KG1 (cell line): ENCODE measurements at regions not wholly inside any gene's neighbourhood (a gene's known extent, or its start where the extent isn't known, plus 50 kb on each side); places are given as distances from the start of the nearest gene placed in this dataset.
"Not testable (repeated sequence)": the region's sequence is repeated elsewhere in the genome, so short reads cannot be mapped to it uniquely, and the experiment has no call there.

Source experiments
- DNase-seq: peaks from one replicate; lab custom pipeline; 2025; lab: John Stamatoyannopoulos, UW

DNA sequence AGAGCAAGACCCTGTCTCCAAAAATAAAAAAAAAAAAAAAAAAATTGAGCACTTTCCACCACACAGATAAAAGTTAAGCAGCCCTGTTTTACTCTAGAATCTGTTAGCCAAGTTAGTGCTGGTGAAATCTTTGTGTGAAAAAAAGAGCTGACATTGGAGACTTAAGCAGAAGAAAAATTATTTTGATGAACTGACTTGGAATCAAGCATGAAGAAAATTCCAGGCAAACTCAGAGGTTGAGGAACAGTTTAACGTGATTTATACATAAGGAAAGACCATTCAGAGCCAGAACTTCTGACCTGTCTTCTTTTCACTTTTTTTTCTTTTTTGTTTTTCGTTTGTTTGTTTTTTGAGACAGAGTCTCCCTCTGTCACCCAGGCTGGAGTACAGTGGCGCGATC, 79.6 kb upstream of the RBPJ start:
- no peak for DNase-seq

- DNase-seq, result no peak
These were observed 78.4 kb upstream of the RBPJ start for GRCh38 chr4:26242451-26242850.

DNA sequence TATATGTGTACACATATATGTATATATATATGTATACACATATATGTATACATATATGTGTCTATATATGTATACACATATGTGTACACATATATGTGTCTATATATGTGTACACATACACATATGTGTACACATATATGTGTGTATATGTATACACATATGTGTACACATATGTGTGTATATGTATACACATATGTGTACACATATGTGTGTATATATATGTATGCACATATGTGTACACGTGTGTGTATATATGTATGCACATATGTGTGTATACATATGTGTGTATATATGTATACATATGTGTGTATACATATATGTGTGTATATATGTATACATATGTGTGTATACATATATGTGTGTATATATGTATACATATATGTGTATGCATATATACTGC, 76.7 kb upstream of the RBPJ start:
- not testable (repeated sequence) for DNase-seq

DNA sequence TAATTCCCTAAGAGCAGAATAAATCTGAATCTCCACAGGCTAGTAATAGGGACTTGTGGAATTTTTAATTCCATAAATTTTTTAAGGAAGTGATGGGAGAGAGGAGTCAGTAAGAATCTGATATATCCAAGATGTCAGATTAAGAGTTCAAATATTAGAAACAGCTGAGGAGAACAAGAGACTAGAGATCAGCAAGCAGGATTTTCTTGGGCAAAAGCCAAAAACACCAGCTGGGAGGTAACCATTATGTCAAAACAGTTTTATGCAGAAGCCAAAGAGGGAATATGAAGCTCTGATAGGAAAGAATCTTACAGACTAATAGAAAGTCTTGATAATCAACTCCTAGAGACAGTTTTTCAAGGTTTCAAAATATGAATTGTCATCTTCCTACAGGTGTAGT, 72.2 kb upstream of the RBPJ start:
- DNase-seq, result no peak

DNA sequence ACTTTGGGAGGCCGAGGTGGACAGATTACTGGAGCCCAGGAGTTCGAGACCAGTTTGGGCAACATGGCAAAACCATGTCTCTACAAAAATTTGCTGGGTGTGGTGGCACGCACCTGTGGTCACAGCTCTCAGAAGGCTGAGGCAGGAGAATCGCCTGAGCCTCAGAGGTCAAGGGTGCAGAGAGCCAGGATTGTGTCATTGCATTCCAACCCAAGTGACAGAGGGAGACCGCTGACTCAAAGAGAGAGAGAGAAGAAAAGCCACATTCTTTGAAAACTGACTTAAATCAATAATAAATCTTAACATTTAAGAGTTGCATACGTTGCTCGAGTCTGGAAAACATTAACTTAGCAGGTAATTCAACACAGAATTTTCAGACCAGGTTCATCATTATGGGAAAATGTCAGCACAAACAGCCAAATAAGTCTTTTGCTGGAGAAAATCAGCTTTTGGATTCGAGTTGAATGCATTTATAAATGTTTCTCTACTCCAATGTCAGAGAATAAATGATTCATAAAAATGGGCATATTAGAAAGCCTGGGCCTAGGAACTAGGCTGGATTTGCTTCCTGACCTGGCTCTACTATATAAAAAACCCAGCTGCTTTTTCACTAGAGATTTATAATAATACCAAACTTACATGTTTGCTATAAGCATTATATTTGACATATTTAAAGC, 68.3 kb upstream of the RBPJ start:
- no peak for DNase-seq

GRCh38 chr4:26253968-26254367, 66.8 kb upstream of the RBPJ start:
- no peak for DNase-seq

DNA sequence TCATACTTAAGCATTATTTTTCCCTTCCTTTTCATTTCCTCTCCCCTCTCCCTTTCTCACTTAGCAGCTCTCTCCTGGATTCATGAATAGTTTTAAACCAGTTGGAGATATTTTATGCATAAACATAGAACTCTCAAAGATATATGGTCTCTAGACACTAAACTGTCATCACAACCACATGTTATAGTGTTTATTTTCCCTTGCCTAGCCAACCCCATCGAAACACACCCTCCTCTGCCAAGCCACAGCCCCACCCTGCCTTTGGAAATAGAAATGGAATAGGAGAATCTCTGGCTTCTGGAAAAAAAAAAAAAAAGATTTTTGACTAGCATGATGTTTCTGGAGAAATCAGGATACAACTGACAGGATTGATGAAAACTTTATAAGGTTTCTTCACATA, 64.8 kb upstream of the RBPJ start:
- no peak for DNase-seq

DNA sequence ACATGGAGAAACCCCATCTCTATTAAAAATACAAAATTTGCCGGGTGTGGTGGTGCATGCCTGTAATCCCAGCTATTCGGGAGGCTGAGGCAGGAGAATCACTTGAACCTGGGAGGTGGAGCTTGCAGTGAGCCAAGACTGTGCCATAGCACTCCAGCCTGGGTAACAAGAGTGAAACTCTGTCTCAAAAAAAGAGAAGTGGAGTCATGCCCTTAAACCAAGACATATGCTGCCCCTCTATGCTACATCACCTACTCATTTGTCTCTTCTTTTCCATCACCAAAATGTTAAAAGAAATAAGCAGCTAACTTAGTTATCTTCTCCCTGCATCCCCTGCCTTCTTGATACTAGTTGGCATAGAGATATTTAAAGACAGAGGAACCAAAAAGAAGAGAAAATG, 63.4 kb upstream of the RBPJ start:
- not testable (repeated sequence) for DNase-seq

- no peak for DNase-seq
These were observed 63.0 kb upstream of the RBPJ start for GRCh38 chr4:26257850-26258249.

GRCh38 chr4:26260571-26260970, 60.2 kb upstream of the RBPJ start:
- DNase-seq, result no peak

GRCh38 chr4:26261405-26261804, 59.4 kb upstream of the RBPJ start:
- DNase-seq, result no peak

DNA sequence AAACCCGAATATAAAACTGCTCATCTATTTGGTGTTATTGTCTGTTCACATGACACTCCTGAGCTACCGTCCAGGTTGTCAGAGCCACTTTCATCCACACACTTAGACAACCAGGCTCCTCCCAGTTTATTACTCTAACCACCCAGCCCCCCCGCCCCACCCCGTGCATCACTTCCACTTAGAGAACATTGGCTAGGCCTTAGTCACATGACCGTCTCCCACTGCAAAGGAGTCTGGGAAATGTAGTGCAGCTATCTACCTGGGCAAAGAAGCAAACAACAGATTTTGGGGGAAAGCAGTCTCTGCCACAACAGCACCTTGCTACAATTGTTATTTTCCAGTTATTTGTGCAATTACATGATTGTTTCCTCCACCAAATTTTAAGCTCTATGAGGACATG, 57.6 kb upstream of the RBPJ start:
- DNase-seq, result no peak

DNA sequence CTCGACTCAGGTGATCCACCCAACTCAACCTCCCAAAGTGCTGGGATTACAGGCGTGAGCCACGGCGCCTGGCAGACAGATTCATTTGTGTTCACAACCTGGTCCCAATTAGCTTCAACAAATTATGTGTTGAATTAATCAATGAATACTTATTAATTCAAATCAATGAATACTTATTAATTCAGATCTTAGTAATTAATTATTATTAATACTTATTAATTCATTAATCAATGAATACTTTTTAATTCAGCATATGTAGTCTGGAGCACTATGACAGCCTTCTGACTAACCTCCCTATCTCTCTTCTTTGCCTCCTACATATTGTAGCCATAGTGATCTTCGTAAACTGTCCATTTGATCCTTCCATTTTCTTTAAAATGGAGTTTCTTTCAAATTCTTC, 56.7 kb upstream of the RBPJ start:
- DNase-seq, result no peak

DNA sequence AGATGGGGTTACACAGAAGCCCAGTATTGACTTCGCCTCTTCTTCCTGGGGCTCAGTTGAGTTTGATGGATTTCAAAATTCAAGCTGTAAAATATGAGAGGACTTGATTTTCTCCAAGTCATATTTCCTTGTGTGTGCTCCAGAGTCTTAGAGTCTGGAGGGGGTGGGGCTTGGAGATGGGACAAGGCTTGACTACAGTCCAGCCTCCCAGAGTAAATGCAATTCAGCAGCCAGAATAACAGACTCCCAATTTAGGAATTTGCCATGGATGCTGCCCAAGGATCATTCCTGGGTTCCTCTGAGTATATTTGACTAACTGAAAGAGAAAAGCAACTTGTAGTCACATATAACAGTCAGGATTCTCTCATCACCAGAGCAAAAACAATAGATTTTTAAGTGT, 53.7 kb upstream of the RBPJ start:
- DNase-seq, result no peak

- DNase-seq, result no peak
These were observed 52.6 kb upstream of the RBPJ start for GRCh38 chr4:26268246-26268645.

DNA sequence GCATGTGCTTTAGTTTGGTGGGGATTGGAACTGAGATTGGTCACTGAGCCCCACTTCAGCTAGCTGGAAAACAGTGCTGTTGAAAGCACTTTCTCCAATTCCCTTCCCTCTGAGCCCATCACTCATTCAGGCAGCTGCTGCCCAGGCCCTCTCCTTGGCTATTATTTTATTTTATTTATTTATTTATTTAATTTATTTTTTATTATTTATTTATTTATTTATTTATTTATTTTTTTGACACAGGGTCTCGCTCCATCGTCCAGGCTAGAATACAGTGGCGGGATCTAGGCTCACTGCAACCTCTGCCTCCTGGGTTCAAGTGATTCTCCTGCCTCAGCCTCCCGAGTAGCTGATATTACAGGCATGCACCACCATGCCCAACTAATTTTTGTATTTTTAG, 51.8 kb upstream of the RBPJ start:
- no peak for DNase-seq
